Stomach smooth muscle (tissue), 2 donors: ENCODE measurements at regions not wholly inside any gene's neighbourhood (a gene's known extent, or its start where the extent isn't known, plus 50 kb on each side); places are given as distances from the start of the nearest gene placed in this dataset.
"Not testable (repeated sequence)": the region's sequence is repeated elsewhere in the genome, so short reads cannot be mapped to it uniquely, and the experiment has no call there.

Experiments used
- H3K27ac ChIP-seq: one replicate; pipeline ENCODE4 v1.7.0; 2013; ENCODE audit warnings: mild to moderate bottlenecking, low read length, inconsistent platforms
- H3K27me3 ChIP-seq, 2 donors: one replicate each; pipeline ENCODE4 v1.7.0; 2013; ENCODE audit warnings: low read length in 2 of 2; ENCODE audit not compliant: insufficient read depth in 2 of 2, control insufficient read depth in 1 of 2
- H3K36me3 ChIP-seq, 2 donors: one replicate each; pipeline ENCODE4 v1.7.0; 2013; ENCODE audit warnings: low read length in 2 of 2; ENCODE audit not compliant: control insufficient read depth in 2 of 2, insufficient read depth in 2 of 2
- H3K4me1 ChIP-seq: one replicate; pipeline ENCODE4 v1.7.0; 2013; ENCODE audit warnings: low read length; ENCODE audit not compliant: control insufficient read depth, insufficient read depth
- H3K4me3 ChIP-seq, 2 donors: one replicate each; pipeline ENCODE4 v1.7.0; 2013; ENCODE audit warnings: low read length in 2 of 2
- H3K9ac ChIP-seq, 2 donors: one replicate each; pipeline ENCODE4 v1.7.0; 2013; ENCODE audit warnings: low read length in 2 of 2, mild to moderate bottlenecking in 1 of 2
- H3K9me3 ChIP-seq, 2 donors: one replicate each; pipeline ENCODE4 v1.7.0; 2013; ENCODE audit warnings: low read length in 2 of 2; ENCODE audit not compliant: control insufficient read depth in 2 of 2
- donor health status: healthy.
- donor health status: Pancreatic carcinoma.

DNA sequence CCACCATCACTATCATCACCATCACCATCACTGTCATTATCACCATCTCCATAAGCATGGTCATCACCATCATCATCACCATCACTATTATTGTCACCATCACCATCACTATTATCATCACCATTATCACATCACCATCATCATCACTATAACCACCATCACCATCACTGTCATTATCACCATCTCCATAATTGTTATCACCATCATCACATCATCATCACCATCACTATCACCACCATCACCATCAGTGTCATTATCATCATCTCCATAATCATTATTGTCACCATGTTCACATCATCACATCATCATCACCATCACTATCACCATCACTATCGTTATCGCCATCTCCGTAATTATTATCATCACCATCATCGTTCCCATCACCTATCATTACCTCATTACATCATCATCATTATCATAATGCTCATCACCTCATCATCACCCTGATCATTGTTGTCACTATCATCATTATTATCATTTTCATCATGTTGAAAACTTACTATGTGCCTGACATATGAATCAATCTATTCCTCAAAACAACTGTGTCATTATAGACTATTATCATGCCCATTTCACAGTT lies 280.3 kb upstream of the HS6ST1 start:
- Histone ChIP-seq H3K9me3 (no peaks in the 10 kb centered on the region), H3K9ac (no peak overlapping the region), H3K27me3 (peaks cover 0 to 2% of the 10 kb centered on the region in 2 donors), H3K27ac (no peak overlapping the region), H3K4me1 (peaks cover 5% of the 10 kb centered on the region), H3K4me3 (no peak overlapping the region), H3K36me3 (no peaks in the 10 kb centered on the region)

DNA sequence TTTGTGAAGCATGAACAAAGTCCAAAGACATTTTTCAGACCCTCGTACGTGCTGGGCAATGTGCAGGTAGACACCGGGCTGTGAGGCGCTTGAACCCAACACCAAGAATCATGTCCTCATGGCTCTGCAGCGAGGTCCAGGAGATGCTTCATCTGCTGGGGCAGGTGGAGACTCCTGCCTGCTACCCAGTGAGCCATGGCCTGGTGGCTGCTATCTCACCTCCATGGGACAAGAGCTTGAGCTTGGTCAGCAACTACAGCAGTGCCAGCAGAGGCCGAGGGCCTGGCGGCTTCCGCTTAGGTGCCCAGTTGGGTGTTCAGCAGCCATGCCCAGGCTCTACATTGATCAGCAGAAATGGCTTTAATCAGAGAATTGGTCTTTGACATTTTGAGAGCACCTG lies 281.0 kb upstream of the HS6ST1 start:
- Histone ChIP-seq H3K36me3 (no peaks in the 10 kb centered on the region), H3K27ac (no peak overlapping the region), H3K4me1 (peaks cover 5% of the 10 kb centered on the region), H3K9ac (no peak overlapping the region), H3K9me3 (no peaks in the 10 kb centered on the region), H3K4me3 (no peak overlapping the region), H3K27me3 (peaks cover 0 to 2% of the 10 kb centered on the region in 2 donors)

GRCh38 chr2:128600581-128601297 lies 282.1 kb upstream of the HS6ST1 start:
- no peaks in the 10 kb centered on the region for H3K9me3 ChIP-seq
- H3K36me3 ChIP-seq, result no peaks in the 10 kb centered on the region
- H3K27ac ChIP-seq, result no peak overlapping the region
- H3K9ac ChIP-seq, result no peak overlapping the region
- H3K4me3 ChIP-seq, result no peak overlapping the region
- H3K27me3 ChIP-seq, result peaks cover 0 to 2% of the 10 kb centered on the region in 2 donors
- H3K4me1 ChIP-seq, result peaks cover 4% of the 10 kb centered on the region

DNA sequence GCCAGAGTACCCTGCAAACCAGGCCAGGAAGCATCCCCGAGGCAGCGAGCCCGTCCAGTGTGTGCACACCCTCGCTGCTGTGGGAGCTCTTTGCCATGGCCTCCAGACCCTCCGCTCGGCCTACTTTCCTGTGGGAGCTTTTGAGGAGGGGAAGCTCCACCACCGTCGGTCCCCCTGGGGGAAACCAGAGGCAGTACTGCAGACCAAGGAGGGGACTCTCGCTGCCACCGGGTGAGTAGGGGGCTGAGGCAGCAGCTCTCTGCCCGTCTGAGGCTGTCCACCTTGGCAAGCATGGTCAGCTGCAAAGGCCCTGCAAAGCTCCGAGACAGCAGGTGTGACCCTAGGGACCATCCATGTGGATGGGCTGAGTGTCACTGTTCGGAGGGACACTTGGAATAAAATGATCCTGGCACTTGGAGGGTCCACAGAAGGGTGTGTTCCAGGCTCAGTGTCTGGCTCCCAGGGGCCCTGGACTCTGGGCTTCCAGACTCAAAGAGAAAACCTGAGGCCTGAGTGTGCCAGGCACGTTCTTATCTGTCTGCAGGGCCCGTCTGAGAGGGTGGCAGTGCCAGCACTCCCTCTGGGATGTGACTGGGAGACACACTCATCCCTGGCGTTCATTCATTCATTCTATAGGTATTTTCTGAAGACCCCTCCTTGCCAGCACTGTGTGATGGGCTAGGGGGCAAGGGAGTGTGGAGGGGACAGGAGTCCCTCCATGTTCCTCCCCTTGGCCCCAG lies 282.8 kb upstream of the HS6ST1 start:
- Histone ChIP-seq H3K27ac (no peak overlapping the region), H3K36me3 (no peaks in the 10 kb centered on the region), H3K4me1 (no peaks in the 10 kb centered on the region), H3K27me3 (no peaks in the 10 kb centered on the region), H3K4me3 (no peak overlapping the region), H3K9ac (no peak overlapping the region), H3K9me3 (no peaks in the 10 kb centered on the region)

DNA sequence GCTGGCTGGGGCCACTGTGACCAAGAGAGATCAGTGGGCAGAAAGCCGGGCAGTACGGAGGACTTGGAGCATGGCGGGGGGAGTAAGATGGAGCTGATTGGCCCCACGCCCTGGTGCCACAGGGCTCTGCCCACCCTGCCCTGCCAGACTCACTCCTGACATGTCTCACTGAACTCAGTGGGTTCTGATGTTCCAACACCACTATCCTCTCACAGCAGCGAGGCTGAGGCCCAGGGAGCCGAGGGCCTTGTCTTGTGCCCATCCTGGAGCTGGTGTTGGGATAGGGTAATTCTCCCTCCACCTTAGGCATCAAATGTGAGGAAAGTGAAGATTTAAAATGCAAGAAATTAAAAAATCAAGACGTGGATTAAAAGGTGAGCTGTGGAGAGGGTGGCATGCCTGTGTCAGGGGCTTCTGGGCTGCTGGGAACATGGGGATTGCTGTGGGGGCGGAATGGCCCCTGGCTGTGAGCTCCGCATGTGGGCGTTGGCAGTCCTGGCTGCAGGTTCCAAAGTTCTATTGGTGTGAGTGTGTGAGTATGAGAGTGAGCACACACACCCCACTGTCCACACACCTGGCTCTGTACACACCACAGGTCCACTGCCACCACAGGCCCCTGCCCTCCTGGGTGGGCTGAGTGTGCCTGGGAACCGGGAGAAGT lies 283.5 kb upstream of the HS6ST1 start:
- Histone ChIP-seq H3K4me1 (no peaks in the 10 kb centered on the region), H3K27me3 (no peaks in the 10 kb centered on the region), H3K27ac (no peak overlapping the region), H3K36me3 (no peaks in the 10 kb centered on the region), H3K9ac (no peak overlapping the region), H3K9me3 (no peaks in the 10 kb centered on the region), H3K4me3 (no peak overlapping the region)

- Histone ChIP-seq H3K9me3 (no peaks in the 10 kb centered on the region), H3K4me1 (no peaks in the 10 kb centered on the region), H3K4me3 (no peak overlapping the region), H3K36me3 (no peaks in the 10 kb centered on the region), H3K27me3 (no peaks in the 10 kb centered on the region), H3K27ac (no peak overlapping the region), H3K9ac (no peak overlapping the region)
Observed at GRCh38 chr2:128602699-128603101, 284.0 kb upstream of the HS6ST1 start.

DNA sequence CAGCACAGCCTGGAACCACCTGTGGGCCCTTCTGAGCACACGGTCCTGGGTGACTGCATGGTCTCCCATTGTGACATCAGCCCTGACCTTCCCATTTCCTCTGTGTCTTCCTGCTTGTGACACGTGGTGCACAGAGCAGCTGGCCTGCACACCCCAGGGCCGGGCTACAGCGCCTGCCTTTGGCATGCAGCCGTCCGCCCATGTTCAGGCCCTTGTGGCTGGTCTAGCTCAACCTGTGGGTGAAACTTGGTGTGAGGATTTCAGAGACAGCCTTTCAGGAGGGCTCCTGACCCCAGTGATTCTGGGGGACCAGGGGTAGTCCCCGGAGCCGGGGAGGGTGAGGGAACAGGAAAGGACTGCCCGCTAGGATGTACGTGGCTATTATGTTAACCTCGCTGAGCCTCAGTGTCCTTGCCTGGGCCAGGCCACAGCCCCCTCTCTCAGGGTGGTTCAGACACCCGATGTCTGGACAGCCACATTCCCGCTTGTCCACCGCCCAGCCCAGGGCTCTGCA lies 284.8 kb upstream of the HS6ST1 start:
- no peaks in the 10 kb centered on the region for H3K9me3 ChIP-seq
- no peak overlapping the region for H3K4me3 ChIP-seq
- no peaks in the 10 kb centered on the region for H3K27me3 ChIP-seq
- H3K9ac ChIP-seq, result no peak overlapping the region
- H3K4me1 ChIP-seq, result peaks cover 2% of the 10 kb centered on the region
- H3K36me3 ChIP-seq, result no peaks in the 10 kb centered on the region
- H3K27ac ChIP-seq, result no peak overlapping the region

DNA sequence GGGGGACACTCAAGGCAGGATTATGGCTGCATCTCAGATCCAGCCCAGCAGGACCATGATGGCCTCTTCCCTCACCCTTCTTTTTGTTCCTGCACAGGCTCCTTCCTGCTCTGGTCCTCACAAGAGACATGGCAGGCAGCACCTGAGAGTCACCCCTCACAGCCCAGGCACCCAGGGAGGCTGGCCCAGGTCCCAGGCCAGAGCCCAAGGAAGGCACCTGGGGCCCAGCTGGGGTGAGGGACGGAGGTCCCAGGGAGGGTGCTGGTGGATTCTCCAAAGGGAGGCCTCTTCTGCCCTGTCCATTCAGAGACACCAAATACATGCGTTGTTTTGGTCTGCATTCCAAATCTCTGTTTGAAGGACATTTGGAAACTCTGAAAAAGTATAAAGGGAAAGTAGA lies 285.4 kb upstream of the HS6ST1 start:
- no peak overlapping the region for H3K27ac ChIP-seq
- no peaks in the 10 kb centered on the region for H3K27me3 ChIP-seq
- no peaks in the 10 kb centered on the region for H3K9me3 ChIP-seq
- H3K4me3 ChIP-seq, result no peak overlapping the region
- no peak overlapping the region for H3K9ac ChIP-seq
- peaks cover 5% of the 10 kb centered on the region for H3K4me1 ChIP-seq
- no peaks in the 10 kb centered on the region for H3K36me3 ChIP-seq

DNA sequence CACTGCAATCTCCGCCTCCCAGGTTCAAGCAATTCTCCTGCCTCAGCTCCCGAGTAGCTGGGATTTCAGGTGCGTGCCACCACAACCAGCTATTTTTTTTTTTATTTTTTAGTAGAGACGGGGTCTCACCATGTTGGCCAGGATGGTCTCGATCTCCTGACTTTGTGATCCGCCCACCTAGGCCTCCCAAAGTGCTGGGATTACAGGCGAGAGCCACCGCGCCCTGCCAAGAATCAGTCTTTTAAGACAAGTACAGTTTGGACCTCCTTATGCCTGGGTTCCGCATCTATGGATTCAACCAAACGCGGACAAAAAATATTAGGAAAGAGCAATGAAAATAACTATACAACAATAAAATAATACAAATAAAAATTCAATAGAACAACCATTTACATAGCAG lies 285.9 kb upstream of the HS6ST1 start:
- H3K4me1 ChIP-seq, H3K27me3 ChIP-seq, H3K36me3 ChIP-seq, H3K9me3 ChIP-seq, H3K4me3 ChIP-seq, H3K9ac ChIP-seq, H3K27ac ChIP-seq: not testable (repeated sequence)

- Histone ChIP-seq H3K4me1 (peaks cover 5% of the 10 kb centered on the region), H3K4me3 (no peak overlapping the region), H3K9me3 (no peaks in the 10 kb centered on the region), H3K27ac (no peak overlapping the region), H3K36me3 (no peaks in the 10 kb centered on the region), H3K27me3 (no peaks in the 10 kb centered on the region), H3K9ac (no peak overlapping the region)
Observed at GRCh38 chr2:128605421-128605820, 286.8 kb upstream of the HS6ST1 start.
